RWPE1 (cell line): ENCODE measurements at regions not wholly inside any gene's neighbourhood (a gene's known extent, or its start where the extent isn't known, plus 50 kb on each side); places are given as distances from the start of the nearest gene placed in this dataset.

Experiments
- CTCF ChIA-PET: fragments of 350-600 bp; sonication (Branson Sonifier 250); formaldehyde crosslinking; extraction: SDS; loops from one replicate; lab custom pipeline; 2021; lab: Yijun Ruan, JAX
- POLR2A ChIA-PET: fragments of 400-600 bp; formaldehyde crosslinking; extraction: SDS; loops from one replicate; lab custom pipeline; 2020; ENCODE audit warnings: antibody characterized with exemption; ENCODE audit not compliant: low non-redundant PET; lab: Yijun Ruan, JAX
- DNase-seq: peaks from one replicate; pipeline ENCODE4 v3.0.0; 2012; ENCODE audit warnings: low spot score
- H3K27ac ChIP-seq: fragments of 450-650 bp; 2 replicates; pipeline ENCODE4 v1.5.1; 2017
- CTCF ChIP-seq: fragments of 450-650 bp; conservative IDR thresholded peaks from 2 replicates; pipeline ENCODE4 v1.5.1; 2017; ENCODE audit warnings: low read depth, mild to moderate bottlenecking

- DNase-seq: peak; percentile 61
- no peak for TF ChIP-seq CTCF
- H3K27ac ChIP-seq: no peak overlapping the region
- ChIA-PET POLR2A (no interaction called here), CTCF (no interaction called here)
These were observed 162.9 kb upstream of the ELL2 start for GRCh38 chr5:96124589-96124988.

- TF ChIP-seq CTCF: no peak
- H3K27ac ChIP-seq: no peak overlapping the region
- ChIA-PET CTCF (no interaction called here), POLR2A (interaction anchor here (0.8 kb wide), 1 partner anchor 77 kb away, joined by 3 read pairs; no protein-coding TSS in a partner anchor)
- no peak for DNase-seq
These were observed 161.8 kb upstream of the ELL2 start for GRCh38 chr5:96123418-96123817.

- no peak overlapping the region for H3K27ac ChIP-seq
- TF ChIP-seq CTCF: no peak
- ChIA-PET CTCF (interaction anchor here (0.7 kb wide), 1 partner anchor 401 kb away, joined by 3 read pairs; no protein-coding TSS in a partner anchor), POLR2A (no interaction called here)
- DNase-seq: no peak
These were observed 159.7 kb upstream of the ELL2 start for GRCh38 chr5:96121364-96121763.

- no peak for DNase-seq
- TF ChIP-seq CTCF: no peak
- ChIA-PET POLR2A (no interaction called here), CTCF (no interaction called here)
- H3K27ac ChIP-seq: no peak overlapping the region
These were observed 158.5 kb upstream of the ELL2 start for GRCh38 chr5:96120120-96120519.

- POLR2A ChIA-PET: no interaction called here
- H3K27ac ChIP-seq: no peak overlapping the region
- TF ChIP-seq CTCF: no peak
- DNase-seq: no peak
- CTCF ChIA-PET: no interaction called here
These were observed 156.4 kb upstream of the ELL2 start for GRCh38 chr5:96117771-96118651.

- no peak for DNase-seq
- no peak for TF ChIP-seq CTCF
- no peak overlapping the region for H3K27ac ChIP-seq
- POLR2A ChIA-PET: no interaction called here
- CTCF ChIA-PET: interaction anchor here (0.6 kb wide), 2 partner anchors 106 to 125 kb away, joined by 3 to 4 read pairs; no protein-coding TSS in a partner anchor
These were observed 153.6 kb upstream of the ELL2 start for GRCh38 chr5:96115147-96115807.
